ENCODE measurements at regions not wholly inside any gene's neighbourhood (a gene's known extent, or its start where the extent isn't known, plus 50 kb on each side); places are given as distances from the start of the nearest gene placed in this dataset.

DNA sequence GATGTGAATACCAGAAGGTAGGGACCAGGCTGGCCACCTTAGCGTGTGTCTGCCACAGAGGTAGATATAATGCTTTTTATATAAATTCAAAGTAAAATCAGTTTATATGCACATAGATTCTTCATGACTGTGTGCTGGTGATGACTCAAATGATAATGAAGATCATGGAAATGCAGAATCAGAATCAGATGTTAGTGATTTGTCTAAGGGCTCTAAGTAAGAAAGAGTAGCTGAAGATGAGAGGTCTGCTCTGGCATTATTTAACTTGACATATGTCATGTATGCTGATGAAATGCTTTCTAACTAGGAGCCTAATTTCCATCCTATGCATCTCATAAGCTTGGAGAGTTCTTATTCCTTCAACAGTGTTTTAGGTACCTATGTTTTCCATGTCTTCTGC is 50.3 kb upstream of the DPH6 start:
- DNase-seq: no peak

DNA sequence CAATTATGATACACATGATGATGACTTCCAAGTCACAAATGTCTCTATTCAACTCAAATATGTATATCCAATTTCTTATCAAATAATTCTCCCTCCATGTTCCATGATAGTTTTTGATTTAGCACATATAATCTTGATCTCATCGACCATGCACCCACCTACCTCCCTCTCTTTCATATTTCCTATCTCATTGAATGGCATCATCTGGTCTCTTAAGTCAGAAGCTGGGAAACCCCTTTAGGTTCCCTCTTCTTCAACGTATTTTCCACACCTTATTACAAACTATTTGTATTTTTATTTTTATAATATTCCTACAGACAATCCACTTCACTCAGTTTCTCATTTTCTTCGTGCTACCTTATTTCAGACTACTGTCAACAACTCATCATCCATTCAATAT is 56.9 kb upstream of the DPH6 start:
- no peak for DNase-seq

DNA sequence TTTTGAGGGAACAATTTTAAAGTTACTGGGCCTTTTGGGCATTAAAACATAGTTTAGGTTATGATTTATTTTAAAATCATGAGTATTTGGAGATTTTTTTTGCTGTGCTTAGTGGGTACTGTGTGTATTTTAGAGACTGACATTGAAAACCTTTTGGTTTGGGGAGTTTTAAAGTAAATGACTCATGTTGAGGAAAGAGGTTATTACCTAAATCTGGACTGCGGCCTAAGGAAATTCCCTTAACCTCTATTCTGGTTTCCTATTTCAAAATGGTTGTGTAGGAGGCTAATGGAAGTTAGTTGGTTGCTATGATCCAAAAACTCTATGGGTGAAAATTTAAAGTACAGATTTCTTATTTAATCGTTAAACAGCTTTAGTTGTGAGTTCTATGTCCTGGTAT is 57.3 kb upstream of the DPH6 start:
- no peak for DNase-seq

DNA sequence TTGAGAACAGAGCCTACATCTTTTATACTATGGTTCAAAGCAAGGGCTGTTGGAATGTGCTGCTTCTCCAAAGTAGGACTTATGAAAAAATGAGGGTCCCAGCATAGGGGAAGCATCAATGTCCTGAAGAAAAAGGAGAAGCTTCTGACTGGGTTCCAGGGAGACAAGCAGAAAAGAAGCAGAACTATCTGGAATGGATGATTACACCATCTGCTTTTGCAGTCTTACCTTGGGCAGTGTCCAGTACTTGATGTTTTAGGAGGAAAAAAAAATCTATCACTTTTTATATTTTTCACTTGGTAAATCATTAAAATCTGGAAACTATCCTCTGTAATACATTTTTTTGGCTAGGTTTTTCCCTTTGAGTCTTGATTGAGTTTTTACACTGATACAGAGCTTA is 57.9 kb upstream of the DPH6 start:
- no peak for DNase-seq

DNA sequence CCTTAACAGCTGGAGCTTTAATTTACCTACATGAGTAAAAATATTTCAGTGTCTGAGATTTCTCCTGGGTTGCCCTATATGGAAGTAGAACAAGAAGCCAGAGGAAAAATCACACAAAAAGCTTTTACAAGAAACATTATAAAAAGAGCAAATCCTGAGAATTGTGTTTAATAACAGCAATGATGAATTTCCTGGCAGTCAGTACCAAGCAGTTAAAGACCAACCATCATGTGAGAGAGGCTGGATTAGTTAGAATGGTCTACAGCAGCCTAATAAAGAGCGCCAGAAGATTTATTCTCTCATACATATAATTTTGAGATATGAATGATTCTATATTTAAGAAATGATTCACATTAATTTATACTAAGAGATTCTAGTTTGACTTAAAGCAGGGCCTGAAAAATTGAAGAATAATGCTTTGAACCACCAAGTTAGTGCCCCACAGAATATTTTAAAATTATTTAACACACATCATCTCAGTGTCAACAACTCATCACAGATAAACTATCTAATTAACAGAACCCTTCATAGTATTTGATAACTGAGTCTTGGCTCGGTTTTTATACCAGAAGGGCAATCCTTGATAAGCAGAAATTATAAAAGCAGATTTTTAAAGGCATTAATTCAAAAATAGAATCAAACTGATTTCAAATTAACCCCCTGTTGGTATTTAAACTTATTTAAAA is 59.9 kb upstream of the DPH6 start:
- DNase-seq: no peak

DNA sequence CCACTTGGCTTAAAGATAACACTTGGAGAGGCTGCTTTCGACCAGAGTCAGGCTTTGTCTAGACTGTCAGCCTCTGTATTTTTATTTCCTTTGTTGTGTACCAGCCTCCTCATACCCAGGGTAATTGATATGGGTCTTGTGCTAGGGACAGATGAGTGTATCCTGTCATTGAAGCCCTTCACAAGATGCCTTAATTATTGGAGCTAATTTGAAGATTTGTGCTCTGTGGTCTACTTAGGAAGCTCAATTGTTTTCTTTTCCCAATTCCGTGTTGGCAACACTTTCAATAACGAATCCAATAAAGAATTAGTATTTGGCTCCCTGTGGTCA is 60.5 kb upstream of the DPH6 start:
- DNase-seq: no peak

DNA sequence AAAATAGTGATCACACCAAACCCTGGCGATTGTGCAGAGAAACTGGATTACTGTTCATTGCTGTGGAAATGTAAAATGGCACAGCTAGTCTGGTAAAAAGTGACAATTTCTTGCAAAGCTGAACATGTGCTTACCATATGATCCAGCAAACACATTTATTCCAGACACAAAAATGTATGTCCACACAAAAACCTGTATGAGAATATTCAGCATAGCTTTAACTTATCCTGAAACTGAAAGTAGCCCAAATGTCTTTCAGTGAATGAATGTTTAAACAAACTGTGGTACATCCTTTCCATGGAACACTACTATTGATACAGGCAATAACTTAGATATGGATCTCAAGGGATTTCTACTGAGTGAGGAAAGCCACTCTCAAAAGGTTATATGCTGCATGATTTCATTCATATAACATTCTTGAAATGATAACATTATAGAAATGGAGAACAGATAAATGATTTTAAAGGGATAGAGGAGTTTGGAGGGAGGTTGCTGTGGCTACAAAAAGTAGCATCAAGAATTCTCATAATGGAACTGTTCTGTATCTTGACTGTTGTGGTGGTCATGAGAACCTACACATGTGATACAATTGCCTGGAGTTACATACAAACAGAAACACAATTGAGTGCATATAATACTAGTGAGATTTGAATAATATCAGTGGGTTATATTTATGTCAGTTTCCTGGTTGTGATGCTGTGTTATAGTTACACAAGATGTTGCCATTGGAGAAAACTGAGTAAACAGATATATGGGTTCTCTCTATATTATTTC is 70.7 kb upstream of the DPH6 start:
- DNase-seq: no peak

DNA sequence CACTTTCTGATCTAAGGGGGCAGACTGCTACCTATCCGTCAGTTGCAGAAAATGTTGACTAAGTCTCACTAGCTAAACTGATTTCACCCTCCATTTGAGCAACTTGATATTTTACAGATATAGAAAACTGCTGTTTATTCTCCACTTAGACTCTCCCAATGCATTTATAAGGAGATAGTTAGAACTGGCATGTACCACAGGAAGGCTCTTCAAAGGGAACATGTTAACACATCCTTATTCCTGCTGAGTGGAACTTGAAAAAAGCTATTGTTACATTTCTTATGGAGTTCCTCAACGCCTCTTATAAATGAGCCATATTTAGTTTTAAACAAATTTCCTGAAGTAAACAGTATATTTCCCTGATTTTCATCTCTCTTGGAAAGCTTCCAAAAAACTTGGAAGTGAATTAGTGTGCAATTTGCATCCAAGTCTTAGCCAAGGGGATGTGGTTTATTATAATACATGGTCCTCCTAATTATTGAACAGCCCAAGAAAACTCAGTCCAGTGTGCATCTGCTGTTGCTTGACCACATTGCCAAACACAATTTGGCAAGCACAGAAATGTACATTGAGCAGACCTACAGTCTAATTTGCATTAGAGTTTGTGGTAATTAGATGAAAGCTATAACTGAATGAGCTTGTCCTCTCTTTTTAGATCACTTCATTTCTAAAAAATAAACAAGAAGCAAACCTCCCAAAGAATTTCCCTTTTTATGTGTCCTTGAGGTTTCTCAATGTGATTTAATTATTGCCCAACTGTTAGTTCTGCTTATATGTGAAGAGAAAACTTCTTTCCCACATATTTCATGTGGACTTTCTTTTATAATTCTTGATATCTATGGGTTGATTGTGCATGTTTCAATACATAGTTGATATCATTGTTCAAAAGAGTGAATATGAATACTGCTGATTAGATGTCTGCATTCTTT is 72.6 kb upstream of the DPH6 start:
- no peak for DNase-seq

DNA sequence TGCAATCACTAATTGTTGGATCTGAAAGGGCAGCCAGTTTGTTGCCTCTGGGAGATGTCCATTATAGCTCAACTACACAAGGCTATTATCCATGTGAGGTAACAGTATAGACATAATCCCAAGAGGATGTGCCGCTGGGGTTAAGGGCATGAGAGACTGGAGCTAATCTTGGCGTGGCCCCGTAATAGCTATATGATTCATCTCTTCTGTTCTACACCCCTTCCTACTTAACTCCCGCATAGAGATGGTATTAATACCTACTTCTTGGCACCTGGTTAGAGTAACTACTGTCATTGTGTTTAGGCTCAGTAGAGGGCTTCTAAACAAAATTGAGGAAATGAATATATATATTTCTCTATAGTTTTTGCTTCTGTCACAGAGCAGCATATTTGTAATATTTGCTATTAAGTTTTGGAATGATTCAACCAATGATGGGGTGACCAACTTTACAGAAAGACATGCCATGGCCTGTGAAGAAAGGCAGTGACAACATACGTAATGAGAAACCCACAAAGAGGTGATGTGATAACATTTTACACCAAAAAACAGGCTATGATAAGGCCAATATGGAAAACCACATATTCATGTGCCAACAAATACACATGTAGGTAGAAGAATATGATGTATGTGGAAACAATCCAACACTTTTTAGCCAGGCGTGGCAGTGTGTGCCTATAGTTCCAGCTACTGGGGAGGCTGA is 76.8 kb upstream of the DPH6 start:
- DNase-seq: no peak

DNA sequence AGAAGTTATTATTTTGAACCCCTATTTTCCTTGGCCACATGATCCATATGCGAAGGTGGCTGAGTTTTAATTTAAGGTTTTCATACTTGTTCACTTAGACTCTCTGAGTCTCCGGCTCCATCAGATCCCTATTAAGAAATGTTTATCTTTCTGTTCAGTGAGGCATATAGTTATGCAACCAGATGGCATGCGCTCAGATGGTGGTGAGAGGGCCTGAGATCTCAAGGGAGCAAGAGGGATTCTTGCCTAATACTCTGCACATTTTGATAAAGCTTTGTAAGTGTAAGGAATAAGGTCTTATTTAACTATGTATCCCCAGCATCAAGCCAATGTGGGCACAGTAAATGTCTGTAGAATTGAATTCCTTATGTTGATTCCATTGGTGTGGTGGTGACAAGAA is 78.9 kb upstream of the DPH6 start:
- DNase-seq: no peak

DNA sequence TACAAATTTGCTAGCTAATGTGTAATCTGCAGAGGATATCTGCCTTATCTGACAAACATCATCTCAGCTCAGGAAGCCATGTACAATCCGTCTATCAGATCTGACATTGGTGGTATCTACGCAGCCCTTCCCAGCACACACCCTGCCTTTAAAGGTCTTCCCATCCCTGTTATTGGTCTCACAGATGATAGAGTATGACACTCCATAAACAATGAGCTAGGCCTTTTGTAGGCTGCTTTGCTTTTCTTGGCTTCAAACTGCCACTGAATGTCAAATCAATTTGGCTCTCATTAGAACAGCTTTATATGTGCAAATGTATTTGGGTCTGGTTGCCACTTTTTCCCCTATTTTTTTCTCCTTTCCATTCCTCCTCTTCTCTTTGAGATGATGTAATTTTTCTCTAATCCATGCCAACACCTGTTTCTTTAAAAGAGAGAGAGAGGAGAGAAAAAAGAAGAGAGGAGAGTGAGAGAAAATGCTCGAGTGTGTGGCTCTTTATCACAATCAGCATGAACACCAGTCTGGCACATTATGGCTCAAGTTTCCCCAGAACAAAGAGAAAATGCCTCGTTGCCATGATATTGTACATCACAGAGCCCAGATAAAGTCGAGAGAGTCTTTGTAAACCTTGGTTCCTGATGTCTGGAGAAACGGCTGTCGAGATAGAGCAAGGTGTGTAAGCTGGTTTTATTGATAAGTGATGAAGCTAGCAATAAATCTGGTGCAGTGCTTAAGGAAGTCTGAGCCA is 80.8 kb upstream of the DPH6 start:
- DNase-seq: no peak

DNA sequence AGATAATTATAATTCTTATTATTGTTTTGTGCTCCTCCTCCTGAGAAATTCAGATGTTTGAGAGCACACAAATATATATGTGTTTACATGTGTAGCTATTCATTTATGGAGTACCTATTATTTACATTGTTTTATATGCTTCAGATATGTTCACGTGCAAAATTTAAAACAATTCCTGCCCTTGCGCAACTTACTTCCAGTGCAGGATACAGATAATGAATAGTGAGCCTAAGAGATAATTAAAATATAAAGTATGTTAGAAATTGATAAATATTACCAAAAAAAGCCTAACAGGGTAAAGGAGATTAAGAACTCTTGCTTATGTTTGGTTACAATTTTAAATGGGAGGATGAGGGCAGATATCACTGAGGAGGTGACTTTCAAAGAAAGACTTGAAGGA is 81.7 kb upstream of the DPH6 start:
- no peak for DNase-seq

DNA sequence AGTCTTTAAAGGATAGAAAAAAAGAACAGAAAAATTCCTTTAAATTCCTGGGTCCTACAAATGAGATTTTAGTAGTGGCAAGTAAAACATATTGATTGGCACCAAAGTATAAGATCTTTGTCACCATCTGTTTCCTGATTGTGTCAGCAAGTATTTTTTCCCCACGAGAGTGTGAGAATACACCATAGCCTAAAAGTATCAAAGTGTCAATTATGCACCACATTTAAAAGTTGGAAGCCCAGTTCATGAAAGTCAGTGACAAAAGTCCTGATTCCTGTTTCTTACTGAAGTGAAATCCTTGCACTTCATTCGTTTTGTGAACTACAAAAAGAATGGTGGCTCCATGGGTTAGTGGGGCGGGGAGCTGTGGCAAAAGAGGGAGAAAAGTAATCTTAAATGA is 83.8 kb upstream of the DPH6 start:
- DNase-seq: no peak

DNA sequence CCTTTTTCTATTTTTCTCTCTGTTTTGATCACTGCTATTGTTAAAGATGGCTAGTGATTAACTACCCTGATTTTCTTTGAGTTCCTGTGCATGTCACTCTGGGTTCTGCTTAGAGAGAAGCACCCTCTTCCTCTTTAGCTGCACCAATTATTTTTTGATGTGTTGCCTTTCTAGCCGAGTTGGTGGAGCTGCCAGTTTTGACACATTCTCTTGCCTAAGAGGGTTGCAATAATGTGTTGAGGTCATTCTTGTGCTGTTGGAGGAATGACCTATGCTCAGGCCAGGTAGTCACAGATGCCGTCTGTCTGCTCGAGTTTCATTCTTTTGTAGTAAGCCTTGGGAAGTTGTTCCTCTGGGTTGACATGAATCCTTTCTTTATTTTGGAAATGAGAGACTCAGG is 84.6 kb upstream of the DPH6 start:
- DNase-seq: no peak

DNA sequence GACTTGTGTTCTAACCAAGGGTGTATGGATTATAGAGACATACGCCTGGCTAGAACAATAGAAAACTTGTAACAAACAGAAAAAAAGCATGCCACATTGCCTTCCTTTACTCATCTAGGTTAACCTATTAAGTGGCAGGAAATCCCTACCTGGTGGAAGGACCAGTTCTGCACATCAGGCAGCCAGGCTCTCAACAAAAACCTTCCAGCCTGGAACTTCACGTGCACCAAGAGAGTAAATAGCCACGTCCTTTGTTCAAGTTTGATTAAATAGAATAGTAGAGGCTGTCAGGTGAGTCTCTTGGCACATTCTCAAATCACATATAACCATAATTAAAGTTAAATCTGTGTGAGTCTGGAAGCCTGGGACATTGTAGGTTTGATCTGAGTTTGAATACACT is 85.0 kb upstream of the DPH6 start:
- no peak for DNase-seq

DNA sequence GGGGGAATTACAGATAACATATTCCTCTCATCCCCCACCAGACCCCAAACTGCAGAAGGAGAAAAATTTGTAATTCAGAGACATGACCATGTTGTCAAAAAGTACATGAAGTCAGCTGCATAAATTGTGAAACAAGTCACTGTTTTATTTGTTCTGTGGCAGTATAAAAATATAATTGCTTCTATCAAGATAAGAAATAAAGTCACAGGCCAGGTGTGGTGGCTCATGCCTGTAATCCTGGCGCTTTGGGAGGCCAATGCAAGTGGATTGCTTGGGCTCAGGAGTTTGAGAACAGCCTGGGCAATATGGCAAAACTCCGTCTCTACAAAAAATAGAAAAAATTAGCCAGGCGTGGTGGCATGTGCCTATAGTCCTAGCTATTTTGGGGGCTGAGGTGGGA is 87.7 kb upstream of the DPH6 start:
- DNase-seq: no peak

DNA sequence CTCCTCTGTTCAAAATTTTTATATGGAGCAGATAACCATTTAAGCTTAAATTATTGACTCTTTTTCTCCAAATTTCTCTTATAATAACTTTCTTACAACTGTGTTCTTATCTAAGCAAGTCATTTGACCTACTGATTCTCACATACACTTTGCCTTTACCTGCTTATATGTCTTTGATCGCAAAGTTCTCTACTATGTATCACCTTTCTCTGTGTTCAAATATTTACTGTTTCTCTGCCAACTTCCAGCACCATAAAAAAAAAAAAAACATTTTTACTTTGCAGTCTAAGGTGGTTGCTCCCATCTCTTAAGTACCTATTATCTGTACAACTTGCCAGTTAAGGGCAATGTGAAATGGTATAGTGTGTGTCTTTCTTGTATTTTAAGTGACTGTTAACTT is 100.8 kb upstream of the DPH6 start:
- no peak for DNase-seq

DNA sequence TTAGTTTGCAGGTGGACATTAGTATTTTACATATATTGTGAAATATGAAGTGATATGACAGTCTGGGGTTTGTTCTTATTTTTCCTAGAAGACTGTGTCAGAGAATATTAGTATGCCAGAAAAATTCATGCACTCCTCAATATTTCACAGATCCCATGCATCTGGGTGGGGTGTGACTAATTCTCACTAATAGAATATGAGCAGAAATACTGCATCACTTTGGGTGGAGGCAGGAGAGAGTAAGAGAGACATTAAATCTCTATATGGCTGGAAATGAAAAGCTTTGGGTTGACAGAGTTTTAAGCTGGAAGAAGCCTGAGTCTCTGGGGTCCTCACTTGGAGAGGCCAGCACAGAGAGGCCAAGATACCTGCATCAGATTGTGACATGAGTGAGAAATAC is 101.3 kb upstream of the DPH6 start:
- DNase-seq: no peak

DNA sequence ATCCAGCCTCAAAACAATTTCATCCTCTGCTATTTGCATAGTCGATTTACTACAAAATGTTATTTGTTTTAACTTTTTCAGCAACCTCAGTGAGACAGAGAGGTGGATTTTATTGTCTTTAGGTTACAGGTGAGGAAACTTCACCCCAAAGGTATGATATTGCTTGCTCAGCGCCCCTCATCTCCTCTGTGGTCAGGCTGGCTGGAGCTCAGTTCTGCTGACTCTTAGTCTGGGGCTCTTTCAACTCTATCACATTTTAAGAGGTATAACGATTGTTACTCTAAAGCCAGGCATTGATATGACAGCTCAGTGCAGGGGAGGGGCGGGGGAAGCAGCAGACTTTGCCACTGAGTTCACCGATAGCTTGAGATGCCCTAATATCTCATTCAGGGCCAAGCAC is 103.0 kb upstream of the DPH6 start:
- DNase-seq: no peak

DNA sequence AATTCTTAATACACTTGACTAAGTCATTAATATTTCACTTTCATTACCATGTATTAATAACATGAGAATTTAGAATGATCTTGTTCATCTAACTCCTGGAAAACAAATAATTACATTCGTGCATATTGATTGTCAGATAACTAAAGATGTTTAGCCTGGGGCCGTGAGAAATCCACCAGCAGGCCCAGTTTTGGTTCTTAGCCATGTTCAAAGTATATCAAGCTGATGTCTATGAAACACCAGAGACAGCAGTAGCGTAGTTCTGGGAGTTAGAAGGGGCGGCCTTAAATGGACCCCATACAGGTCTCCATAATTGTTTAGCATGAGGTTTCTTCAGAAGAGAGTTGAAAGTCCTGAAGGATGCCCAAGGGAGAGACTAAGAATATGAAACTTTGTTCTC is 103.6 kb upstream of the DPH6 start:
- DNase-seq: no peak

DNA sequence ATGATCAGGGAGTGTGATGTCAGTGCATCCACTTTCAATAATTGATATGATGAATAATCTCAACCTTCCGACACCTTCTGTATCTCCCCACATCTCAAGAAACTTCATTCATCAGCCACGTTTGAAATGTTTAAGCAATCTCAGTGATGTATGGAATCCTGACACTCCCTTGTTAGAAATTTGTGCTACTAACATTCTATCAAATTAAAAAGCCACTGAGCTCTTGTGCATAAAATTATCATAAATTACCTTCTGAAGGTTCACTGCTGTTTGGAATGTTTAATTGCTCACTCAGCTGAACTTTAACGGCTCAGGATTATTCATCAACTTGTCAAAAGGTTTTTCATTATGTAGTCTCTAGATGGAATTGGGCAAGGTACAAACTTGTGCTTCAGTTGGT is 108.4 kb upstream of the DPH6 start:
- DNase-seq: no peak
